Brain microvascular endothelial cell (primary cell): ENCODE measurements at regions not wholly inside any gene's neighbourhood (a gene's known extent, or its start where the extent isn't known, plus 50 kb on each side); places are given as distances from the start of the nearest gene placed in this dataset.

Experiments used
- DNase-seq: peaks from one replicate; pipeline ENCODE4 v3.0.0-alpha.2; 2020
- H3K27ac ChIP-seq: fragments of 250-450 bp; sonication (Bioruptor Pico); 2 replicates; pipeline ENCODE4 v1.5.1; 2020; ENCODE audit warnings: mild to moderate bottlenecking, moderate library complexity
- H3K27me3 ChIP-seq: fragments of 250-450 bp; sonication (Bioruptor Pico); replicated peaks from 2 replicates; pipeline ENCODE4 v1.5.1; 2020; ENCODE audit warnings: mild to moderate bottlenecking
- H3K36me3 ChIP-seq: fragments of 250-450 bp; sonication (Bioruptor Pico); replicated peaks from 2 replicates; pipeline ENCODE4 v1.5.1; 2020; ENCODE audit warnings: mild to moderate bottlenecking
- H3K4me3 ChIP-seq: 2 replicates; pipeline ENCODE4 v1.5.1; 2011; ENCODE audit warnings: low read depth, mild to moderate bottlenecking, control low read depth, low read length, moderate library complexity
- in situ Hi-C: cut with HindIII; loops from 2 replicates; pipeline ENCODE4 v1.10.0; 2017; ENCODE audit warnings: low sequenced_read_pairs, low pct_ligation_motif_present
- TF ChIP-seq, protein P1 (sequence below): IDR thresholded peaks from 2 replicates; pipeline ENCODE4 v1.5.1; 2011; ENCODE audit warnings: low read depth, mild to moderate bottlenecking, moderate library complexity, low read length, control low read depth, inconsistent platforms; ENCODE audit errors: missing control alignments

DNA sequence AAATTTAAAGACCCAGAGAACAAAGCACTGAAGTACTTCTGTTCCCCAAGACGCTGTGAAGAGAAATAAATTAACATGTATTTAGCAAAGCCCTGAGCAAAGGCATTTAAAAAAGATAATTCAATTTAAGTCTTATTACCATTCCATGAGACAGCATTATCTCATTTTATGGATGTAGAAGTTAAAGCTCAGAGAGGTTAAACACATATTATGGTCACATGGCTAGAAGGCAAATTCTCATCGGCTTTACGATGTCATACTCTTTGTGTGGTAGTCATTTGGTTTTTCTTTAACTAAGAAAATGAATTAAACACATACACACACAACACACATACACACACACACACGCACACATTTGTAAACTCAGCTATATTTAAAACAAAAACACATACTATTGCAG lies 262.7 kb downstream of the HS3ST1 start:
- no peak for DNase-seq
- H3K36me3 ChIP-seq, result no peaks in the 10 kb centered on the region
- in situ Hi-C loops, result no loop called here
- H3K4me3 ChIP-seq, result no peak overlapping the region
- no peak overlapping the region for H3K27ac ChIP-seq
- no peaks in the 10 kb centered on the region for H3K27me3 ChIP-seq
- TF ChIP-seq, protein P1, sequence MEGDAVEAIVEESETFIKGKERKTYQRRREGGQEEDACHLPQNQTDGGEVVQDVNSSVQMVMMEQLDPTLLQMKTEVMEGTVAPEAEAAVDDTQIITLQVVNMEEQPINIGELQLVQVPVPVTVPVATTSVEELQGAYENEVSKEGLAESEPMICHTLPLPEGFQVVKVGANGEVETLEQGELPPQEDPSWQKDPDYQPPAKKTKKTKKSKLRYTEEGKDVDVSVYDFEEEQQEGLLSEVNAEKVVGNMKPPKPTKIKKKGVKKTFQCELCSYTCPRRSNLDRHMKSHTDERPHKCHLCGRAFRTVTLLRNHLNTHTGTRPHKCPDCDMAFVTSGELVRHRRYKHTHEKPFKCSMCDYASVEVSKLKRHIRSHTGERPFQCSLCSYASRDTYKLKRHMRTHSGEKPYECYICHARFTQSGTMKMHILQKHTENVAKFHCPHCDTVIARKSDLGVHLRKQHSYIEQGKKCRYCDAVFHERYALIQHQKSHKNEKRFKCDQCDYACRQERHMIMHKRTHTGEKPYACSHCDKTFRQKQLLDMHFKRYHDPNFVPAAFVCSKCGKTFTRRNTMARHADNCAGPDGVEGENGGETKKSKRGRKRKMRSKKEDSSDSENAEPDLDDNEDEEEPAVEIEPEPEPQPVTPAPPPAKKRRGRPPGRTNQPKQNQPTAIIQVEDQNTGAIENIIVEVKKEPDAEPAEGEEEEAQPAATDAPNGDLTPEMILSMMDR, result no peak

DNA sequence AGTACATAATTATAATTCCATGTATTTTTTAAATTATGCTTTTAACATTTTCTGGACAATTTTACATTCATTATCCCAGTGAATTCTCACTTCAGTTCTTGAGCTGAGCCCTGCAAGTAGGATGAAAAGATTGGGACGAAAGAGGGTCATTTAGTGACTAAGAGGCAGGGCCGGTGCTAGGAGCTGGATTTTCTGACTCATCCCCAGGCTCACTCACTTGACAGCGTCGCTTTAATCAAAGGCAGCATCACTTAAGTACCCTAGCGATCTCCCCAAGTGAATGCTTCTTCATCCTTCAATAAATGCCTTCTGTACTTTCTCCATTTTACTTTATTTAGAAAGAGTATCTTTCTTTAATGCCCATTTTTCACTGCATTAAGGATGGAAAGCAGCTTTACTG lies 263.6 kb downstream of the HS3ST1 start:
- in situ Hi-C loops, result no loop called here
- H3K4me3 ChIP-seq, result no peak overlapping the region
- no peaks in the 10 kb centered on the region for H3K27me3 ChIP-seq
- no peak overlapping the region for H3K27ac ChIP-seq
- TF ChIP-seq, protein P1, result no peak
- H3K36me3 ChIP-seq, result no peaks in the 10 kb centered on the region
- DNase-seq, result no peak

DNA sequence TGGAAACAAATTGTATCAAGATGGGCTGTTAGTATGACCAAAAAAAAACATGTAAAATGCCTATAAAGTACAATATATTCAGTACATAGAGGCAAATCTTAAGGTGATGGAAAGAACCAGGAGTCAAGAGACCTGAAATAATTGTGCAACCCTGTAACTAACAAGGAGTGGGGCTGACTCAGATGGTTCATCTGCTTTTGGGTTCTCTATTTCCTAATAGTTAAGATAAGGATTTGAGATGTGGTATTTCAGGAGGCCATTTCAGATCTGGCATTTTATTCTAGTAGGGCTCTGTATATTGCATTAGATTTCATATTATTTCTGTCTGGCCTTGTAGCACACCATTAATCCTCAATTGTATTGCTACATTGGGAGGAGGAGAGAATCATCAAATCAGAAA lies 268.4 kb downstream of the HS3ST1 start:
- in situ Hi-C loops, result no loop called here
- no peak for DNase-seq
- Histone ChIP-seq H3K36me3 (no peaks in the 10 kb centered on the region), H3K27ac (no peak overlapping the region), H3K4me3 (no peak overlapping the region), H3K27me3 (no peaks in the 10 kb centered on the region)
- TF ChIP-seq, protein P1, result no peak

DNA sequence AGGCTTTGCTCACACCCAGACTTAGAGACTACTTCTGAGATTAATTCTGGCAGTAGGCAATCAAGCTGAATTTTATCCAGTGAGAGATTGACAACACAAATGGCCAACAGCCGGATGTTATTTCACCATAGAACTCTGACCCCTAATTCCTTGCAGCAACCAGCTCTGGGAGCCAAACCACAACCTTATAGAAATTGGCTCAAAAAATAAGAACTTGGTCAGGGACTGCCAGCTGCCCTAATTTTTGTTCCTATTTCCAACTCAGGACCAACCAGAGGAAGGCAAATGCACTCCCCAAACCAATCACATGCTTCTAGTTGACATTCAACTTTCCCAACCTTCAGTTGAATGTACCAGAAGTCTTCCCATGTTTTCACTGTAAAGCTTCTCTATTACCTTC lies 269.7 kb downstream of the HS3ST1 start:
- no peaks in the 10 kb centered on the region for H3K36me3 ChIP-seq
- TF ChIP-seq, protein P1, result no peak
- no peak overlapping the region for H3K4me3 ChIP-seq
- no peaks in the 10 kb centered on the region for H3K27me3 ChIP-seq
- no peak for DNase-seq
- in situ Hi-C loops, result no loop called here
- no peak overlapping the region for H3K27ac ChIP-seq

DNA sequence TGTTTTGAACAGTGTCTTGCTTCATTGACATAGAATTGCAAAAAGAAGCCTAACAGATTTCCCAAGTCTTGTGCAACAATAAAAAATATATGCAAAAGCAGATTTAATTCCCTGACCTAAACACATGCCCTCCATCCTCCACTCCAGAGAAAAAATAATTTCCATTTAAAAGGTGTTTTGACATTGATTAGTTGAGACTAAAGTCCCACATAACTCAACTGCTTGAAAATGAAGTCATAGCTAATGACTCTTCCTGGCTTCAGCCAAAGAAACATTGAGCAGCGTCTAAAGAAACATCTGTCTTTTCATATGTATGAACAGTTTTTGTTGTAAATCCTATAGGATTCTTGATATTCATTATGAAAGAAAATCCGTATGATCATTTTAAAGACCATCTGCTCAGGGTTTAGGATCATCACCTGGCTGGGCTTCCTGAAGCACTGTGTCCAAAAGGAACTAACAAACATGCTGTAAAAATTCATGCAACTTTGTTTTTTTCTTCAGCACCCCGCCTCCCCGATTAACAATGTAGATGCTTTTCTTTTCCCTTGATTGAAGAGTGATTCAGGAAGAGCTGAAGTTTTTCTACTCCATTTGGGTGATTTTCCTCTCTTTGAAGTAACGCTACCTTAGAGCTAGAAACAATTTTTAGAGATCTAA lies 273.4 kb downstream of the HS3ST1 start:
- in situ Hi-C loops, result no loop called here
- Histone ChIP-seq H3K36me3 (no peaks in the 10 kb centered on the region), H3K27ac (no peak overlapping the region), H3K27me3 (no peaks in the 10 kb centered on the region), H3K4me3 (no peak overlapping the region)
- TF ChIP-seq, protein P1, result no peak
- no peak for DNase-seq

DNA sequence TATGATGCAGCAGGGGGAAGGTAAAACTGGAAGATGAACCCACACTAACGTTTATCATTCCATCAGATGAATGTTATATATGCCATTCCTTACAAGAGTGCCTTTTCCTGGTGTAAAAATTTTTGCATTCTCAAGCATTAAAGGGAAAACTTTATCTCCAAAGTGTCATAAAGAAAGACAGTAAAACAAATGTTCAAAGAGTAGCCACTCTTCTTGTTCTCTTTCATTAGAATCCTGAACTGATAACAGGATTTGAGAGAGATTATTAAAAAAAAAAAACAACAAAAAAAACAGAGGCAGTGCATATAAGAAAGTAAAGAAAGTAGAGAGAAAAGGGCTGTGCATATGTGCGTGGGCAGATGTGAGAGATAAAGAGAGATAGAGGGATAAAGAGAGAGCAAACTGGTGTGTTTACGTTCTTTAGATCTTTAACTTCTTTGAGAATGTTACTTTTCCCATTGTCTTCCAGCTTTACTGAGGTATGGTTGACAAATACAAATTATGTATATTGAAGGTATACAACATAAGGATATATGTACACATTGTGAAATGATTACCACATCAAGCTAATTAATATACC lies 275.4 kb downstream of the HS3ST1 start:
- Histone ChIP-seq H3K36me3 (no peaks in the 10 kb centered on the region), H3K4me3 (no peak overlapping the region), H3K27ac (no peak overlapping the region), H3K27me3 (no peaks in the 10 kb centered on the region)
- DNase-seq, result no peak
- TF ChIP-seq, protein P1, result no peak
- in situ Hi-C loops, result no loop called here
